Ishikawa (cell line): ENCODE measurements at regions not wholly inside any gene's neighbourhood (a gene's known extent, or its start where the extent isn't known, plus 50 kb on each side); places are given as distances from the start of the nearest gene placed in this dataset.

Experiments
- CEBPB ChIP-seq: IDR thresholded peaks from 2 replicates; pipeline ENCODE4 v1.6.1; 2012
- CREB1 ChIP-seq: IDR thresholded peaks from 2 replicates; pipeline ENCODE4 v1.6.1; 2012; ENCODE audit warnings: low read depth
- EGR1 ChIP-seq: IDR thresholded peaks from 2 replicates; pipeline ENCODE4 v1.6.1; 2012
- EP300 ChIP-seq: IDR thresholded peaks from 2 replicates; pipeline ENCODE4 v1.6.1; 2012; ENCODE audit warnings: borderline replicate concordance
- FOXM1 ChIP-seq: IDR thresholded peaks from 2 replicates; pipeline ENCODE4 v1.6.1; 2012; ENCODE audit warnings: low read depth, borderline replicate concordance
- MAX ChIP-seq: IDR thresholded peaks from 2 replicates; pipeline ENCODE4 v1.6.1; 2012
- NFIC ChIP-seq: IDR thresholded peaks from 2 replicates; pipeline ENCODE4 v1.6.1; 2012
- RAD21 ChIP-seq: IDR thresholded peaks from 2 replicates; pipeline ENCODE4 v1.6.1; 2012; ENCODE audit warnings: low read depth
- REST ChIP-seq: IDR thresholded peaks from 2 replicates; pipeline ENCODE4 v1.6.1; 2012; ENCODE audit warnings: low read depth, mild to moderate bottlenecking
- TAF1 ChIP-seq: IDR thresholded peaks from 2 replicates; pipeline ENCODE4 v1.6.1; 2012; ENCODE audit warnings: low read depth, mild to moderate bottlenecking
- TCF12 ChIP-seq: IDR thresholded peaks from 2 replicates; pipeline ENCODE4 v1.6.1; 2012; ENCODE audit warnings: low read depth
- TEAD4 ChIP-seq: IDR thresholded peaks from 2 replicates; pipeline ENCODE4 v1.6.1; 2012
- USF1 ChIP-seq: IDR thresholded peaks from 2 replicates; pipeline ENCODE4 v1.6.1; 2012
- YY1 ChIP-seq: IDR thresholded peaks from 2 replicates; pipeline ENCODE4 v1.6.1; 2012; ENCODE audit warnings: low read depth
- ZBTB7A ChIP-seq: IDR thresholded peaks from 2 replicates; pipeline ENCODE4 v1.6.1; 2012; ENCODE audit warnings: low read depth

GRCh38 chr4:123936621-123937043 is 540.0 kb downstream of the SPRY1 start:
- no peak for TF ChIP-seq FOXM1
- TF ChIP-seq EGR1, result no peak
- TF ChIP-seq TEAD4, result no peak
- TF ChIP-seq CEBPB, result no peak
- no peak for TF ChIP-seq EP300
- no peak for TF ChIP-seq USF1
- TF ChIP-seq ZBTB7A, result no peak
- TF ChIP-seq MAX, result no peak
- TF ChIP-seq CREB1, result no peak
- TF ChIP-seq REST, result no peak
- no peak for TF ChIP-seq NFIC
- TF ChIP-seq RAD21, result no peak
- TF ChIP-seq TCF12, result no peak

- no peak for TF ChIP-seq ZBTB7A
- no peak for TF ChIP-seq CREB1
- TF ChIP-seq REST, result no peak
- no peak for TF ChIP-seq EP300
- no peak for TF ChIP-seq NFIC
- TF ChIP-seq YY1, result no peak
- TF ChIP-seq EGR1, result no peak
- TF ChIP-seq USF1, result no peak
- TF ChIP-seq TEAD4, result no peak
- no peak for TF ChIP-seq MAX
These were observed 541.0 kb downstream of the SPRY1 start for GRCh38 chr4:123937581-123937980.

- no peak for TF ChIP-seq TCF12
- no peak for TF ChIP-seq CEBPB
- TF ChIP-seq ZBTB7A, result no peak
- TF ChIP-seq EP300, result no peak
- TF ChIP-seq EGR1, result no peak
- no peak for TF ChIP-seq REST
- TF ChIP-seq CREB1, result no peak
- TF ChIP-seq MAX, result no peak
- no peak for TF ChIP-seq TAF1
- TF ChIP-seq FOXM1, result no peak
- TF ChIP-seq TEAD4, result no peak
- TF ChIP-seq USF1, result no peak
- TF ChIP-seq YY1, result no peak
- TF ChIP-seq NFIC, result no peak
- TF ChIP-seq RAD21, result no peak
These were observed 543.0 kb downstream of the SPRY1 start for GRCh38 chr4:123939621-123940020.

GRCh38 chr4:123940604-123941003 is 544.0 kb downstream of the SPRY1 start:
- no peak for TF ChIP-seq REST
- no peak for TF ChIP-seq CREB1
- no peak for TF ChIP-seq EP300
